ENCODE measurements at regions not wholly inside any gene's neighbourhood (a gene's known extent, or its start where the extent isn't known, plus 50 kb on each side); places are given as distances from the start of the nearest gene placed in this dataset.

- TF ChIP-seq CTCF (IDR thresholded peaks at IDR 0.05; ENCODE audit: insufficient read depth, low read depth, low read length) = no peak
- no peaks in the 10 kb centered on the region for H3K36me3 ChIP-seq (ENCODE audit: control insufficient read depth, insufficient read depth, low read length)
- H3K4me3 ChIP-seq (ENCODE audit: low read depth, low read length) = no peak overlapping the region
- no peaks in the 10 kb centered on the region for H3K27me3 ChIP-seq (ENCODE audit: control insufficient read depth, insufficient read depth, low read length)
- ChIA-PET POLR2A (no interaction called here), CTCF (interaction anchor here (0.6 kb wide), 1 partner anchor 63 kb away, joined by 3 read pairs; no protein-coding TSS in a partner anchor)
- no peak for DNase-seq (ENCODE audit: low read depth)
Measured at GRCh38 chrX:140447150-140447549, 57.7 kb downstream of the SOX3 start.

GRCh38 chrX:140440876-140441275, 64.0 kb downstream of the SOX3 start:
- ChIA-PET CTCF (no interaction called here), POLR2A (no interaction called here)
- Histone ChIP-seq H3K36me3 (ENCODE audit: control insufficient read depth, insufficient read depth, low read length) (no peaks in the 10 kb centered on the region), H3K27me3 (ENCODE audit: control insufficient read depth, insufficient read depth, low read length) (no peaks in the 10 kb centered on the region), H3K4me3 (ENCODE audit: low read depth, low read length) (no peak overlapping the region)
- no peak for TF ChIP-seq CTCF (IDR thresholded peaks at IDR 0.05; ENCODE audit: insufficient read depth, low read depth, low read length)
- no peak for DNase-seq (ENCODE audit: low read depth)

- DNase-seq (ENCODE audit: low read depth) = no peak
- CTCF ChIA-PET = no interaction called here
- POLR2A ChIA-PET = no interaction called here
- Histone ChIP-seq H3K36me3 (ENCODE audit: control insufficient read depth, insufficient read depth, low read length) (no peaks in the 10 kb centered on the region), H3K4me3 (ENCODE audit: low read depth, low read length) (no peak overlapping the region), H3K27me3 (ENCODE audit: control insufficient read depth, insufficient read depth, low read length) (no peaks in the 10 kb centered on the region)
- TF ChIP-seq CTCF (IDR thresholded peaks at IDR 0.05; ENCODE audit: insufficient read depth, low read depth, low read length) = no peak
Measured at GRCh38 chrX:140439476-140439875, 65.4 kb downstream of the SOX3 start.

- no peak for DNase-seq (ENCODE audit: low read depth)
- Histone ChIP-seq H3K36me3 (ENCODE audit: control insufficient read depth, insufficient read depth, low read length) (no peaks in the 10 kb centered on the region), H3K4me3 (ENCODE audit: low read depth, low read length) (no peak overlapping the region), H3K27me3 (ENCODE audit: control insufficient read depth, insufficient read depth, low read length) (no peaks in the 10 kb centered on the region)
- POLR2A ChIA-PET = no interaction called here
- TF ChIP-seq CTCF (IDR thresholded peaks at IDR 0.05; ENCODE audit: insufficient read depth, low read depth, low read length) = no peak
- CTCF ChIA-PET = no interaction called here
Measured at GRCh38 chrX:140434347-140434746, 70.5 kb downstream of the SOX3 start.

- H3K36me3 ChIP-seq (ENCODE audit: control insufficient read depth, insufficient read depth, low read length) = no peaks in the 10 kb centered on the region
- TF ChIP-seq CTCF (IDR thresholded peaks at IDR 0.05; ENCODE audit: insufficient read depth, low read depth, low read length) = no peak
- no peak for DNase-seq (ENCODE audit: low read depth)
- ChIA-PET POLR2A (no interaction called here), CTCF (no interaction called here)
- no peaks in the 10 kb centered on the region for H3K27me3 ChIP-seq (ENCODE audit: control insufficient read depth, insufficient read depth, low read length)
- no peak overlapping the region for H3K4me3 ChIP-seq (ENCODE audit: low read depth, low read length)
Measured at GRCh38 chrX:140433582-140433981, 71.3 kb downstream of the SOX3 start.

Data from BJ (cell line).